ENCODE measurements at regions not wholly inside any gene's neighbourhood (a gene's known extent, or its start where the extent isn't known, plus 50 kb on each side); places are given as distances from the start of the nearest gene placed in this dataset.
"Not testable (repeated sequence)": the region's sequence is repeated elsewhere in the genome, so short reads cannot be mapped to it uniquely, and the experiment has no call there.

GRCh38 chr6:139886396-139886795 lies 511.9 kb upstream of the CITED2 start:
- DNase-seq: peak in 1 of 3 donors; percentile 13

GRCh38 chr6:139885909-139886308 lies 511.5 kb upstream of the CITED2 start:
- peak in 1 of 3 donors; percentile 13 for DNase-seq

DNA sequence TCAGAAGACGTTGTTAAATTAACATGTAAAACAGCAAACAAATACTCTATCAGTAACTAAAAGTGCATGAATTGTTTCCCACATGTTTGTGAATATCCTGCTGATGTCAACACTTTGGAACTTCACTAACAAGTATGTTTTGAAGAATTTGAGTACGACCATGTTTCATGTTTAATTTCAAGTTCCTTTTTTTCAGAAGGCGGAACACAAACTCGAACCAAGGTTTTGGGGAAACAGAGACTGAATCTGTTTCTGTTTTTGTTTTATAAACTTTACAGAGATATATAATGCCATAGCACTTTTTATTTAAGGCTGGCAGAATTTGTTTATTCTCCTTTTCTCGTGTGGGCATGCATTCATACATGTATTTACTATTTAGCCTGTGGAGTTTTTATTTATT lies 509.3 kb upstream of the CITED2 start:
- peak; percentile 57 to 84 (median 80) for DNase-seq

DNA sequence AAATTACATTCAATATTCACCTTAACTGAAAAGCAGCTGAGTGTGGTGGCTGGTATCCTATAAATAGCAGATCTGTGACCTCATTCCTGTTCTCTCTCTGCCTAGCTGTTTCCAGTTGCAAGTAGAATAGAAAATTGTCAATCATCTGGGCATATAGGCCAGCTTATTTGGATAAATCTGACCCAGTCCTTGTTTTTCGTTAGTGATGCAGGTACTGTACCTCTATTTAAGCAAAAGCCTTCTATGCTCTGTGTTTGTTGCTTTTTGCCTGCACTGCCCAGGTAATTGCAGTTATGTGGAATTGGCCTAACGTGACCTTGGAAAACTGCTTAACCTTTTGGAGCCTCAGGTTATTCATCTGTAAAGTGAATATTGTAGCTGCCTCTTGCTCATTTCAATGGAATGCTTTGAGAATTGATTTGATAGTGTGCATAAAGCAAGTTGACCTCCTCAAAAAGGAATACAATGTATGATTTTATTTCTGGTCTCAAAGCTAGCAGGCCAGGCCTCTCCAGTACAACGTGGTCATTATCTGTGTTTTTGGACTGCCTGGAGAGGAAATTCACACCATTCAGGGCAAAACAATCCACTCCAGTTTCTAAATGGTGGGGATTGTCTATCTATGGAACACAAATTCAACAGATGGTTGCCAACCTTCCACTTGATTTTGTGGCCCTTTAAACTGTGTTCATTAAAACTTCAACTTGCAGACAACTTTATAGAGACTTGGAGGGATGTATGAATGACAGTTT lies 508.7 kb upstream of the CITED2 start:
- DNase-seq: peak in 2 of 3 donors; percentile 12 to 30

DNA sequence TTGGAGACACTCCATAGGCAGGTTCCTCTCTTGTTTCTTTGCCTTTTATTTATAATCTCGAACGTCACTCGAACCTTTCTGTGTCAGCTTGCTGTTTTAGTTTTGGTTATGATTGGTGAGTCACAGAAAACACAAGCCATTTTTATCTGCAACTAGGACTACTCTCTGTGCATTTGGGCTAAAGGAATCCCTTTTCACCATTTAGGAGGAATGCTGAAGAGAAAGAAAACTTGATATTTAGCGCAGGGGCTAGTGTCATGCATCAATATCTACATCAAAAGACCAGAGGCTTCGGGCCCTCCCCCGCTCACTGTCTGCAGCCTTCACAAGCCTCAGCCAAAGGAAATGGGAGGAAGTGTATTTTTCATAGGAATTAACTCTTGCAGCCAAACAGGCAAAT lies 507.8 kb upstream of the CITED2 start:
- DNase-seq: peak; percentile 20 to 59 (median 48)

- peak; percentile 41 to 57 (median 44) for DNase-seq
These were observed 507.3 kb upstream of the CITED2 start for GRCh38 chr6:139881728-139882211.

DNA sequence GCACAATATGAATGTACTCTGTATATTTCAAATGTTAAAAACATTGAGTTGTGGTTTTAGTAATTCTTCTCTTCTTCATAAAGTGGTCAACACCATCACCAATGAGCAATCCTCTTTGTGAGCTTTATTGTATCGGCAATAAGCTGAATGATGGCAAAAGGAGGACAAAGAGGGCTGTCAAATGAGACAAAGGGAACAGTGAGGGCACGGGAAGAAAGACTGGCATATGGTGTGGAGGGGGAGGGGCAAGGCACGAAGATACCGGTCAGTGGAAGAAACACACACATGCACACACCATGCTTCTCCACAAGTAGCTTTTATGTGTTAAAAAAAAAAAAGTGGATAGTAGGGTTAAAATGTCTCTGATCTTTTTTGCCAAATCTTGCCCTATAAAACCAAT lies 506.8 kb upstream of the CITED2 start:
- no peak for DNase-seq

- no peak for DNase-seq
These were observed 505.4 kb upstream of the CITED2 start for GRCh38 chr6:139879823-139880356.

GRCh38 chr6:139879241-139879640 lies 504.8 kb upstream of the CITED2 start:
- DNase-seq: not testable (repeated sequence)

GRCh38 chr6:139877828-139878405 lies 503.5 kb upstream of the CITED2 start:
- DNase-seq: no peak

DNA sequence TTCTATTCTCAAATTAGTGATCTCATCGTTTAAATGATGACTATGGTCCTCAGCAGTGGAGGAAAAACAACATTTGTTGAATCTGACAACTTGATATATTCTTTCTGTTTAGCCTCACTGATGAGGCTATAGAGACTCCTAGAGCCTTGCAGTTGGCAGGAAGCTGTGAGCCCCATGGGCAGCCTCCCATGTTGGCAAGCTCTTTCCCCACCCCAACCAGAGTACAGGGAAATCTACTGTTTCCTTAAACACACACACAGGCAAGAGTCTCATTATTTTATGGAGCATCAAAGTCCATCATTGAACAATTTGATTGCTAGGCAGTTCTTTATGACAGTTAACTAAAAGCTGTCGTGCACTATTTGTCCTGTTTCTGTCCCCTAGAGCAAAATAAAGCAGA lies 498.2 kb upstream of the CITED2 start:
- DNase-seq: no peak

GRCh38 chr6:139871803-139872510 lies 497.5 kb upstream of the CITED2 start:
- no peak for DNase-seq

GRCh38 chr6:139871165-139871710 lies 496.8 kb upstream of the CITED2 start:
- no peak for DNase-seq

DNA sequence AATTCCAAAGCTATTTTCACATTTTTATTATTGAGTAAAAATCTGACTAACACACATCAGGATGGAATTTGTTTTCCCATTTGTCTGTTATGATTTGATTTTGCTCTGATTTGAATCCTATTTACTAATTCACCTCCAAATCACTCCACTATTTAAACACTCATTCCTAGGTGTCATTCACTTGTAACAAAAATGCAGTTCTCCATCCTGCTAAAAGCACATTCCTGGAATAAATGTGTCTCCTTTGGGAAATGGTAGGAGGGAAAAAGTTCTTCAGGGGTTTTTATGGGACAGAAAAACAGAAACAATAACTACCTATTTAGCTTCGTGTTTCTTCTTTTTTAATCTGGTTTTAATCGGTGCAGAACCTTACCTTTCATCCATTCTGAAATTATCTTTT lies 494.1 kb upstream of the CITED2 start:
- DNase-seq: no peak

- no peak for DNase-seq
These were observed 489.5 kb upstream of the CITED2 start for GRCh38 chr6:139863964-139864363.

DNA sequence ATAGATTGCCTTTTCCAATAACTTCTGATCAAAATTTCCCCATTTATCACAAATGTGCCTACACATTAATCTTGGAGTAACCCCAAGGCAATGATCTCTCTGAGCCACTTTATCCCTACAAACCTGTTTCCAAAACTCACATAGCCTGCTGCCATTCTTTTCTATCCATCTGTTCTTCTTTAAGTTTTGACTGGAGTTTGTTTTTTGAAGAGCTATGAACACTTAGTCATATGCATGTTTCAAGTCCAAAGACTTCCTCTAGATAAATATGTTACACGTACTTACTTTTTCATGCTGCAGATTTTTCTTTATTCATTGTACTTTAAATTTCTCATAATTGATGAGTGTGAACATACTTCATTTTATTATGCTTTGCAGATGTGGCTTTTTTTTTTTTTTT lies 488.9 kb upstream of the CITED2 start:
- no peak for DNase-seq

DNA sequence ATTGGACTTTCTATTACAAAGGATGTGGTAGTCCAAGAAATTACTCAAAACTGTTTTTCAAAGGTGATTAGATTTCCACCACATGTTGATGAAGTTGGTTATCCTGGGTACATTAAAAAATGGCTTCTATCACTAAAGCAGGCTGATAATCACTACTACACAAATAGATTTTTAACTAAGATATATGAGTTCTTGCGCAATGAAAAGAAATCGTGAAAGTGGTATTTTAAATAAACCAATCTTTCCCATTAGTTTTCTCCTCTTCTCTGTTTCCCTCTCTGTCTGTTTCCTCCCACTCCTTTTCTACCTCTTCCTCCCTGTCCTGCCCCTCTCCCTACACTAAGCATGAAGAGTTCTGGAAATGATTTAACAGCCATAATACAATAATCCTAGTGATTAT lies 487.9 kb upstream of the CITED2 start:
- no peak for DNase-seq

DNA sequence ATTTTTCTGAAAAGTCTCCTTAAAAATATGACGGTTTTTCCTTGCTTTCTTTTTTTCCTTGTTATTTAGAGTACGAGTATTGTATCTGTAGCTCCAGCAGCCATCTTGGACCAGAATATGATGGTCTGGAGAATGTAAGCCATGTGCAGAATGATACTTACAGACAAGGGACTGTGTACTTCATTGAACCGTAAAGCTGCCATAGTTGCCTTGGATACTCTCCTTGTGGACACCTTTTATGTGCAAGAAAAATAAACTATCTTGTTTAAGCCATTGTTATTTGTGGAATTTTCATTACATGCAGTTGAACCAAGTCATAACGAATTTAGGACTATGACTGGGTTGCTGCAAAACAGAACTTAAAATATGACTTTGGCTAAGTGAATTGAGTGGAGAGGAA lies 485.8 kb upstream of the CITED2 start:
- no peak for DNase-seq

DNA sequence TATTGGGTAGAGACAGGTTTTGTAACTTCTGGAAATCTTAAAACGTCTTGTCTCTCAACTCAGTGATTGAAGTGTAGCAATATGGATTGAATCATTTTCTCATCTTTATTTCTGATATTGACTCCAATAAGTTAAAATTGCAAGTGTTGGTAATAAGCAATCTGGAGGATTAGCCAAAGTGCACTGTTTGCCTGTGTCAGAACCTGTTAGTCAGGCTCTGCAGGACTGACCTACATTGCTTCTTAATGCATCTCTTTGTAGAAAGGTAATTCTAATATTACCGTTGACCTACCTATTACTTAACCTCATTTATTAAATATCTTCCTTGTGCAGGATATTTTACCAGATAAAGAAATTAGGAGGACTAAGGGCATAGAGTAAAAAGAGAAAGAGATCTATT lies 484.0 kb upstream of the CITED2 start:
- DNase-seq: no peak

GRCh38 chr6:139857143-139857542 lies 482.7 kb upstream of the CITED2 start:
- no peak for DNase-seq

DNA sequence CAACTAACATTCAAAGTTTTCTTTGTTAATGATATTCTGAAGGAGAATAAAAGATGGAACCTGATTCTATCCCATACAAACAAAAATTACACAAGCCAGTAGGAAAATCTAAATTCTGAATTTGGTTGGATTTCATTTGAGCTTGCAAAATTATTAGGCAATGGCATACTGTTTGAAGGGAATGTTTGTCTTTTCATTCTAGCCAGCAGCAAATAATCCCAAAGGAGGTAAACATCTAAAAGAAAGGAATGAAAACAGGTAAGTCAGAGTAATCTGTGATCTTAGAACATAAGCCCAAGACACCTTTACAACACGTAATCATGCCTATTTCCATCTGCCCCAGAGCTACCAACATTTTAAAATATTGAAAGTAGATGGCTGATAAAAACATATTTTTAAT lies 482.1 kb upstream of the CITED2 start:
- no peak for DNase-seq

DNA sequence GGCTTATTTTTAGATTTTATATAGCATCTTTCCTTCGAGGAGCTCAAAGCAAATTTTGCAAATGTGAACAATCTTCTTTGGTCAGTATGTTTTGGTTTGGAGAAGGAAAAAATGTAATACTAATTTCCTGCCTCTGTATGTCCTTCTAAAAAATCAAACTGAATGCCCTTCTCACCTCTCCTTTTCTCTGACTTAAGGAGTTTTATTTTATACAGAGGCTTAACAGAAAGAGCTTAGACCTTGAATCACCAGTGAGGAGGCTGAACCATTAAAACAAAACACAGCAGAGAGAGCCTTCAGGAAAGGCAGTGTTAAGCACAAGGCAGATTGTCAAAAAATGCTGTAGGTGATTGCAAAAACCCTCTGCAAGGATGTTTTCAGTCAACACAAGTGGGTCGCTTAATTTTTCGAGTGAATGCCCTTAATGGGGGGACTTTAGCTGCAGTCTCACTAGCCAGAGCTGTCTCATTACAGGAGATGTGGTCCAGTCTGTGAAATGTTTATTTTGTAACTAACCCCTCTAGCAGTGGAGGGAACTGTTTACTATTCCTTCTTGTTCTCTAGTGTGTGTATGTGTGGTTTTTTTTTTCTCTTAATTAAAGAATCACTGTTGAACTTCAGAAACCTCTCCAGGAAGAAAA lies 481.3 kb upstream of the CITED2 start:
- no peak for DNase-seq

All from suppressor macrophage treated with lipopolysaccharide for 1 hour (primary cell).